ENCODE measurements at regions not wholly inside any gene's neighbourhood (a gene's known extent, or its start where the extent isn't known, plus 50 kb on each side); places are given as distances from the start of the nearest gene placed in this dataset.

GRCh38 chr10:6919077-6919476 is 339.0 kb upstream of the PRKCQ start:
- Histone ChIP-seq H3K79me2 (ENCODE audit: control insufficient read depth, insufficient read depth, low read length) (no peaks in the 10 kb centered on the region), H2AFZ (ENCODE audit: low read depth, low read length) (no peak overlapping the region), H3K9me1 (replicated peaks; ENCODE audit: control insufficient read depth, extremely low read depth, insufficient read depth, low read length) (no peaks in the 10 kb centered on the region), H3K36me3 (ENCODE audit: control insufficient read depth in 2 of 2, extremely low read depth in 1 of 2, insufficient read depth in 2 of 2, low read length in 2 of 2) (no peaks in the 10 kb centered on the region), H4K20me1 (replicated peaks; ENCODE audit: control insufficient read depth, extremely low read depth, insufficient read depth, low read length) (no peaks in the 10 kb centered on the region), H3K27ac (ENCODE audit: insufficient read depth, low read depth, low read length) (no peak overlapping the region), H3K4me1 (ENCODE audit: control insufficient read depth, extremely low read depth, insufficient read depth, low read length) (no peaks in the 10 kb centered on the region), H3K9me3 (replicated peaks; ENCODE audit: control insufficient read depth, insufficient read depth, low read length) (no peaks in the 10 kb centered on the region), H3K4me3 (replicated peaks in 1 of 3; ENCODE audit: insufficient read depth in 1 of 3, low read depth in 1 of 3, low read length in 3 of 3) (no peak overlapping the region), H3K27me3 (ENCODE audit: control insufficient read depth in 2 of 2, insufficient read depth in 2 of 2, low read length in 2 of 2) (no peaks in the 10 kb centered on the region), H3K9ac (replicated peaks; ENCODE audit: extremely low read depth, insufficient read depth, low read length) (no peak overlapping the region), H3K4me2 (ENCODE audit: insufficient read depth, low read length) (no peak overlapping the region)
- dilution Hi-C loops (cut with MboI; ENCODE audit: extremely low pct_ligation_motif_present, low sequenced_read_pairs): no loop called here
- DNase-seq (ENCODE audit: low read depth, low spot score) (no peak), FAIRE-seq (no peak)
- TF ChIP-seq CTCF (IDR thresholded peaks at IDR 0.05; ENCODE audit: extremely low read depth in 1 of 2, insufficient read depth in 1 of 2, low read depth in 1 of 2, low read length in 2 of 2): no peak
- no peak for TF ChIP-seq MAX (IDR thresholded peaks at IDR 0.05; ENCODE audit: insufficient read depth, insufficient read length)
- TF ChIP-seq MYC (IDR thresholded peaks at IDR 0.05; ENCODE audit: low read depth, low read length): no peak
- TF ChIP-seq JUN (IDR thresholded peaks at IDR 0.05; ENCODE audit: borderline replicate concordance, insufficient read depth, insufficient read length, low read depth): no peak
- TF ChIP-seq POLR2AphosphoS5 (IDR thresholded peaks at IDR 0.05; ENCODE audit: insufficient read depth, low read depth, low read length): no peak
- no peak for TF ChIP-seq FOS (IDR thresholded peaks at IDR 0.05; ENCODE audit: borderline replicate concordance, insufficient read depth, low read length)
- no peak for TF ChIP-seq EZH2 (IDR thresholded peaks at IDR 0.05; ENCODE audit: borderline replicate concordance, low read depth, low read length, severe bottlenecking)
- no peak for TF ChIP-seq GATA2 (IDR thresholded peaks at IDR 0.05; ENCODE audit: insufficient read depth, insufficient read length, low read depth, low read length)
- no peak for TF ChIP-seq POLR2A (IDR thresholded peaks at IDR 0.05; ENCODE audit: low read depth, low read length)
- ChIA-PET CTCF (interaction anchor here (1.6 kb wide), 1 partner anchor 498 kb away, joined by 3 read pairs; no protein-coding TSS in a partner anchor), POLR2A (no interaction called here)
- intact Hi-C loops (cut with micrococcal nuclease): loop anchor here (2.0 kb wide), 1 partner anchor 198 kb away; no protein-coding TSS in a partner anchor
- no TSS peak for BruUV-seq (replicated peaks)
